GM21528 (cell line): ENCODE measurements at regions not wholly inside any gene's neighbourhood (a gene's known extent, or its start where the extent isn't known, plus 50 kb on each side); places are given as distances from the start of the nearest gene placed in this dataset.
"Not testable (repeated sequence)": the region's sequence is repeated elsewhere in the genome, so short reads cannot be mapped to it uniquely, and the experiment has no call there.

Source experiments
- ATAC-seq: cut with Tn5 transposase; IDR thresholded peaks from one replicate; pipeline ENCODE4 v1.9.1; 2021; ENCODE audit warnings: mild to moderate bottlenecking, moderate library complexity; ENCODE audit not compliant: unreplicated experiment, low FRiP score

- ATAC-seq: no peak
Observed at GRCh38 chr12:59517522-59517921, 78.3 kb upstream of the SLC16A7 start.

DNA sequence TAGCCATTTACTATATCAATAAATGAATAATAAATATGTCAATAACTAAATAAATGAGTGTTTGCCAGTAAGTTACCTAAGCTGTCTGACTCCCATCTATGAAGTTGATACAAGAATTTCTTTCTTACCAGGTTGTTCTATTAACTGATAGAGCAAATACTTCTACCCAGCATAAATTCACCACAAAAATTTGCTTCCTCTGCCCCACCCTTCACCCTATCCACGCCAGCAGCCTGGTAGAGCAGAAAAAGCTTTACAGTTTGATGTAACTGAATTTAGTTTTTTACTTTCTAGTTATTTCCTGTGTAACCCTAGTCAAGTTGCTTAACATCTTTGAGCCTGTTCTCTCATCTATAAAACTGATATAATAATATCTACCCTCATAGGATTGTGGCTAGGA lies 94.9 kb upstream of the SLC16A7 start:
- no peak for ATAC-seq

- ATAC-seq: peak; percentile 4
Observed at GRCh38 chr12:59500335-59500734, 95.5 kb upstream of the SLC16A7 start.

DNA sequence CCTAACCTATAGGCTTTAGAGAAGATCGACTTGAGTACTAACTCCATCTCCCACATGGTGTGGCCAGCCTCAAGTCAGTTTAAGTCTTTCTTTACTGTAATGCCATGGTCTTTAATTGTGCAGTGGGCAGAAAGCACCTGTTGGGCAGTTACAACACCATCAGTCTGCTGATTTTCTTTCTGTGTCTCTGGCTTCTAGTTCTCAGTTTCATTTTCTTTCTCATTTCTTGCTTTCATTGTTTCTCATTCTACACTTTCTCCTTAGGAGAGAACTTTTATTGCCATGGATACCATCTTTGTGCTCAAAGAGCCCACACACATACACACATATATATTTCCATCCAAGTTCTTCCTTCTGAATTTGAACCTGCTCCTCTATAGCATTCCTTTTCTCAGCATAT lies 96.1 kb upstream of the SLC16A7 start:
- peak; percentile 92 for ATAC-seq

DNA sequence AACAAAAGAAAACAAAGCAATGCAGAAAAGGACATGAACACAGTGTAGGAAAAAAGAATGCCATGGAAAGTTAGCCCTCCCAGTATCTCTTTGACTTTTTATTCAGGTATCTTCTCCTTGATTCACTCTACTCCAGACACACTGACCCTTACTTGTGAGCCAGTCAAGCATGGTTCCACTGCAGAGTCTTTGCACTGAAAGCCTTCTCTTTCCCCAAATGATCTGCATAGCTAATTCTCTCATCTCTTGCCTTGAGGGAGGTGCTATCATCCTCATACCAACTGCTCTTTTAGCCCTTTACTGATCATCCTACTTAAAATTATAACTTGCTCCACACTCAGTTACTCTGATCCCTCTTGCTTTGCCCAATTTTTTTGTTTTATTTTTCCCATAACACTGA lies 101.2 kb upstream of the SLC16A7 start:
- ATAC-seq: no peak

GRCh38 chr12:59491877-59492276 lies 104.0 kb upstream of the SLC16A7 start:
- no peak for ATAC-seq

- no peak for ATAC-seq
Observed at GRCh38 chr12:59486827-59487226, 109.0 kb upstream of the SLC16A7 start.

DNA sequence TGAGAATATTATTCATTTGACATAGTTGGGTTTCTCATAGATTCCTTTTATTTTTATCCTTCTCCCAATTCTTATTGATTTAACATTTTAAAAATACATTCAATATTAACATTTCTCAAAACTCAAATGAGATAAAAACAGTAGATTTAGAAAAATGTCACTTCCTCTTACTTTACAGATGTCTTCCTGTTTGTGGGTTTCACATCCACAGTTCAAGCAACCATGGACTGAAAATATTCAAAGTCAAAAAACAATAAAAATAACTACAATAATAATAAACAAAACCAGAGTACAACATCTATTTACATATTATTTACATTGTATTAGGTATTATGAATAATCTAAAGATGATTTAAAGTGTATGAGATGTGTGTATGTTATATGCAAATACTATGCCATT lies 111.3 kb upstream of the SLC16A7 start:
- ATAC-seq: peak; percentile 87

DNA sequence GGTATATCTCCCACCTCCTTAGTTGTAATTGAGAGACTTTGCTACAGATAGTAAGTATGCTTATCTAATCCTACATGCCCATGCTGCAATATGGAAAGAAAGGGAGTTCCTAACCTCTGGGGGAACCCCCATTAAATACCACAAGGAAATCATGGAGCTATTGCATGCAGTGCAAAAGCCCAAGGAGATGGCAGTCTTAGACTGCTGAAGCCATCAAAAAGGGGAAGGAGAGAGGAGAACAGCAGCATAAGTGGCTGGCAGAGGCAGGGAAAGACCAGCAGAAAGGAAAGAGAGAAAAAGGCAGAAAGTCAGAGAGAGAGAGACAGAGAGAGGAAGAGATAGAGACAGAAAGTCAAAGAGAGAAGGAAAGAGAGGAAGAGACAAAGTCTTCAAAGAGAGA lies 121.6 kb upstream of the SLC16A7 start:
- ATAC-seq: not testable (repeated sequence)

GRCh38 chr12:59472273-59472672 lies 123.6 kb upstream of the SLC16A7 start:
- ATAC-seq: no peak

GRCh38 chr12:59459966-59460660 lies 135.7 kb upstream of the SLC16A7 start:
- no peak for ATAC-seq

GRCh38 chr12:59453475-59453874 lies 142.4 kb upstream of the SLC16A7 start:
- ATAC-seq: no peak

DNA sequence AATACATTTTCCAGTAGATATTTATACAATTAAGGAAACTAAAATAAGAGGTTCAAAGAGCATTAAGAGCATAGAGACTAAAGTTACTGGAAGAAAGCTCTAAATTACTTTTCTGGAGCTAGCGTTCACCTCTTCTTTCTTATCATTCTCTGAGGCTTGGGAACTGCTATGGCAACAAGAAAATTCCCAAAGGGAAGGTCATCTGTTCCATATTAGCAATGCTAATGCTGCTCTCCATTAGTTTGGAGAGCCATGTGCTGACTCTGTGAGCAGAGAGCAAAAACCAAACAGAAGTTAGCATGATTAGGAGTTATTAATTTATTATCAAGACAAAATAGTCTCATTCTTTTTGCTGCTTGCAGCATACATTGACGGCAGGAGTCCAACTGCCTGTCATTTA lies 143.1 kb upstream of the SLC16A7 start:
- ATAC-seq: no peak

DNA sequence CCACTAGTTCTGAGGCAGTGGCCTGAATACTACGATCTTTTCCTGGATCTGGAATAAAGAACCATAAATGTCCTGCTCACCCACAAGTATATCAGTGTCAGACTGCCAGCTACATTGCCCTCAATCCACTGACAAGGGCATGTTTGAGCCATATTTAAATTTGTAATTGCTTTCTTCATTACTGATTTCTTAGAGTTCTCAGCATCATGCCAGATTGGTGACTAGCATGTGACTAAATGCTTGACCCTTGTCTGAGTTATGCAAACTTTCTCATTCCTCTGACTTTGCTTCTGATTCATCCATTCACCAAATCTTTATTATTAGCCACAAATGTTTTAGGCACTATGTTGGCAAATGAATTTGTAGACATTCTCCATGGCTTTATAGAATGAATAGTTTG lies 143.6 kb upstream of the SLC16A7 start:
- no peak for ATAC-seq

DNA sequence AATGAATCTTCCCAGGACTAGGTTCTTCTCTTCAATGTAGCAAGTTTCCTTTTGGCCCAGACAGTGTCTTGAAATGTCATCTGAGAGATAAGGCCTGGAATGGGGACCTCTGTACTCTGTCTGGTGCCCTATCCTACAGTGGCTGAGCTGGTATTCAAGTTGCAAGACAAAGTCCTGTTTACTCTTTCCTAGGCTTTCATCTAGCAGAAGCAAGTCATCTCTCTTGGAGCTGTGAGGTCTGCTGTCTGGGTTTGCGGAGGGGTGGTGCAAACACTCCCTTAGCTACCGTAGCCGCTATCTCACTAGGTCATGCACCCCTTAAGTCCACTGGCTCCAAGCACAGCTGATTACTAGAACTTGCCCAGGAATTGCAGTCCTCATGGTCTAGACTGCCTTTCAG lies 149.7 kb upstream of the SLC16A7 start:
- ATAC-seq: no peak

GRCh38 chr12:59444932-59445331 lies 150.9 kb upstream of the SLC16A7 start:
- ATAC-seq: no peak

GRCh38 chr12:59432057-59432456 lies 163.8 kb upstream of the SLC16A7 start:
- ATAC-seq: no peak

DNA sequence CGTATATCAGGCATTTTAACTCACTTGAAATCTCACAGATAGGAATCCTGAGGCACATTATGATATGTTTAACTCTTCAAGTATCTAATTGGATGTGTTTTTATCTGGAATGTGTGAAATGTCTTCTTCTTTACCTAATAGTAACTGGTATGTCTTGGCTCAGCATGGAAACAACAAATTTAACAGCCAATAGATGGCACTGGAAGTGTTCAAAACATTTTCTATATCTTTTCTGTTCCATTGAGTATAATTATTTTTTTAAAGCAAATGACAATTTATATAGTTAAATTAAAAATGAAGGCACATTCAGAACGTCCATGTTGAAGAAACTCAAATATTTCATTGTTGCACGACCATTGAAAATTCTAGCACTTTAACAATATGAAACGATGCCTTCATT lies 164.6 kb upstream of the SLC16A7 start:
- ATAC-seq: no peak

DNA sequence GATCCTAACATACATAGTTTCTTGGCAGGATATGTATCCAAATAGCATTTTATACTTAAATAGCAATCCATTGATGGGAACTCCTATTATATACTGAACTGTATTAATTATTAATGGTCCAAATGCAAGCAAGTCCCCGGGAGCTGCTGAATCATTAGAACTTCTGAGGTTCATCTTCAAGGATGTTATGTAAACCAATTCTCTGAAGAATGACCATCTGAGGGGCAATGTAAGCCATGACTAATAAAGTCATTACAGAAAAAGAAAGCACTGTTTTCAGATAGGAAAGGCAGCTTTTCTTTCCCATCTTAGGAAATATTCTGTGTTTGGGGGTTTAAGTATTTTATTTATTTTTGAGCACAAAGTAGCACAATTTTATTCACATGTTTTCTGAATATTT lies 166.1 kb upstream of the SLC16A7 start:
- no peak for ATAC-seq

DNA sequence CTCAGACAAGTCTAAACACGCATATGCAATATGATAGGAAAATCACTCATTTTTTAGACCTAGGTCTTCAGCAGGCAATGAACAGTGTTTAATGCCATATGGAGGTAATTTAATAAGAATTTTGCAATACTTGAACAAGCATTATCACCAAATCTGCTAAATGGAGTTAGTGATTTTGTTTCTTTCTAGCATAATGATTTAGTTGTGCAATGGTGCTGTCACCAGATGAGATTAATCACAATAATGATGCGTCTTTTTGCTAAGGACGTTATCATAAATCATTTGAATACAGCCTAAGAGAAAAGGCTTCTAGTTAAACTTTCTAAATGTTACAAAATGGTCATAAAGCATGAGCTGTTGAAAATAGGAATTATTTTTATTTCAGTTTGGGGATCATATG lies 170.0 kb upstream of the SLC16A7 start:
- no peak for ATAC-seq

DNA sequence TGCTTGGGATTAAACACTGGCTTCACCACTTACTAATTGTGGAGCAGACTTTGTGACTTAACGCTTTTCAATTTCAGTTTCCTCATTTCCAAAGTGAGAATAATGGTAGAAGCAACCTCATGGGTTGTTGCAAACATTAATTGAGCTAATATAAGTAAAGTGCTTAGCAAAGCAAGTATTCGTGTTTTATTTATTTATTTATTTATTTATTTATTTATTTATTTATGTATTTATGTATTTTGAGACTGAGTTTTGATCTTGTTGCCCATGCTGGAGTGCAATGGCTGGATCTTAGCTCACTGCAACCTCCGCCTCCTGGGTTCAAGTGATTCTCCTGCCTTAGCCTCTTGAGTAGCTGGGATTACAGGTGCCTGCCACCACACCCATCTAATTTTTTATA lies 171.2 kb upstream of the SLC16A7 start:
- not testable (repeated sequence) for ATAC-seq

DNA sequence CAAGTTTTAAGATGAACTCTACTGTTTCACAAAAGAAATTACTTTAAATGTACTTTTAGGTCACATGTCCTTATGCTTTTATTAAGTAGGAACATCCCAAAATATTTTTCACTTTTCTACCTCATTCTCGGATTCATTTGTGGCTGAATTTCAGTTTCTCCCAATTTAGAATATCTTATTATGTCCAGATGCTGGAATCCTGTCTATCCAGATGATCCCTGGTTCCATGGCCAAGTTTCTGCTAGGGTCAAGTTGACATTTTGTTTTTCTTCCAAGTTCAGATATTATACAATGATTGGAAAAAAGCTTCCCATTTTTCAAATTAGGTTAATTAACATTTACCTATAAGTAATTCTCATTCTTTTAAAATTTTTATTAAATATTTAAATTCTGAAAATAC lies 181.8 kb upstream of the SLC16A7 start:
- no peak for ATAC-seq

DNA sequence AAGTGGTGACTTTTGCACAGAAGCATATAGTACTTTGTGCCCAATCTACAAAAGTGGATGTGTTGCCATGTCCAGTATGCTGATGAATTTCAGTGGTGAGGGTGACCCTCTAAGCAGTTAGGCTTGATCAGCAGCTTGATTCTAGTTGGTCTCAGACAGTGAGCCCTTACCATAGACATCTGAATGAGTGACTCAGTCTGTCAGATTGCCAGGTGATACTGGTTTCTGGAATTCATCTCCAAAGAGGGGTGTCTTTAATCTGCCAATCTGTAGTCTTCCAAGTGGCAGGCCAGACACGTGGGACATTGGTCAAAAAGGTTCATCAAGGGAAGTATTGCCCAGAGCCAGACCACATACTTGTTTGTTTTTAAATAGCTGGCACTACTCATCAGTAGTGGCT lies 187.4 kb upstream of the SLC16A7 start:
- ATAC-seq: no peak
